ENCODE measurements at regions not wholly inside any gene's neighbourhood (a gene's known extent, or its start where the extent isn't known, plus 50 kb on each side); places are given as distances from the start of the nearest gene placed in this dataset.

- H3K4me3 ChIP-seq (ENCODE audit: low read length), result no peak overlapping the region
- DNase-seq (ENCODE audit: low read depth), result no peak
- no peak for TF ChIP-seq CTCF (conservative IDR thresholded peaks at IDR 0.05; ENCODE audit: low read depth, low read length)
Measured at GRCh38 chr4:12956026-12956425, 528.1 kb downstream of the RAB28 start.

GRCh38 chr4:12949719-12950490 lies 534.2 kb downstream of the RAB28 start:
- DNase-seq (ENCODE audit: low read depth), result no peak

GRCh38 chr4:12943069-12943468 lies 541.1 kb downstream of the RAB28 start:
- DNase-seq (ENCODE audit: low read depth), result no peak
- H3K4me3 ChIP-seq (ENCODE audit: low read length), result no peak overlapping the region
- TF ChIP-seq CTCF (conservative IDR thresholded peaks at IDR 0.05; ENCODE audit: low read depth, low read length), result no peak

More at GRCh38 chr4:12949719-12950490, 534.2 kb downstream of the RAB28 start:
- TF ChIP-seq CTCF (conservative IDR thresholded peaks at IDR 0.05; ENCODE audit: low read depth, low read length), result no peak
- no peak overlapping the region for H3K4me3 ChIP-seq (ENCODE audit: low read length)

- no peak for DNase-seq (ENCODE audit: low read depth)
- no peak overlapping the region for H3K4me3 ChIP-seq (ENCODE audit: low read length)
- no peak for TF ChIP-seq CTCF (conservative IDR thresholded peaks at IDR 0.05; ENCODE audit: low read depth, low read length)
Measured at GRCh38 chr4:12933760-12934221, 550.3 kb downstream of the RAB28 start.

- no peak for TF ChIP-seq CTCF (conservative IDR thresholded peaks at IDR 0.05; ENCODE audit: low read depth, low read length)
- H3K4me3 ChIP-seq (ENCODE audit: low read length), result no peak overlapping the region
- no peak for DNase-seq (ENCODE audit: low read depth)
Measured at GRCh38 chr4:12932203-12932788, 551.8 kb downstream of the RAB28 start.

- no peak for TF ChIP-seq CTCF (conservative IDR thresholded peaks at IDR 0.05; ENCODE audit: low read depth, low read length)
- no peak overlapping the region for H3K4me3 ChIP-seq (ENCODE audit: low read length)
- DNase-seq (ENCODE audit: low read depth), result no peak
Measured at GRCh38 chr4:12929784-12930183, 554.4 kb downstream of the RAB28 start.

GRCh38 chr4:12928751-12929150 lies 555.4 kb downstream of the RAB28 start:
- H3K4me3 ChIP-seq (ENCODE audit: low read length), result no peak overlapping the region
- TF ChIP-seq CTCF (conservative IDR thresholded peaks at IDR 0.05; ENCODE audit: low read depth, low read length), result no peak
- no peak for DNase-seq (ENCODE audit: low read depth)

All from retinal pigment epithelial cell (primary cell).